ENCODE measurements at regions not wholly inside any gene's neighbourhood (a gene's known extent, or its start where the extent isn't known, plus 50 kb on each side); places are given as distances from the start of the nearest gene placed in this dataset.
"Not testable (repeated sequence)": the region's sequence is repeated elsewhere in the genome, so short reads cannot be mapped to it uniquely, and the experiment has no call there.

GRCh38 chr6:15001326-15001910 lies 244.5 kb upstream of the JARID2 start:
- no peak for DNase-seq

- no peak for DNase-seq
Observed at GRCh38 chr6:15008269-15008668, 237.6 kb upstream of the JARID2 start.

- no peak for DNase-seq
Observed at GRCh38 chr6:15014958-15015357, 230.9 kb upstream of the JARID2 start.

GRCh38 chr6:15016813-15017212 lies 229.1 kb upstream of the JARID2 start:
- no peak for DNase-seq

GRCh38 chr6:15017261-15017660 lies 228.6 kb upstream of the JARID2 start:
- peak in 1 of 6 experiments; percentile 1 for DNase-seq

GRCh38 chr6:15017803-15018202 lies 228.1 kb upstream of the JARID2 start:
- DNase-seq, result no peak

GRCh38 chr6:15020119-15020770 lies 225.6 kb upstream of the JARID2 start:
- no peak for DNase-seq

- no peak for DNase-seq
Observed at GRCh38 chr6:15021074-15021473, 224.8 kb upstream of the JARID2 start.

GRCh38 chr6:15023018-15023417 lies 222.9 kb upstream of the JARID2 start:
- not testable (repeated sequence) for DNase-seq

- no peak for DNase-seq
Observed at GRCh38 chr6:15023448-15023847, 222.4 kb upstream of the JARID2 start.

- no peak for DNase-seq
Observed at GRCh38 chr6:15025446-15025845, 220.4 kb upstream of the JARID2 start.

- DNase-seq, result no peak
Observed at GRCh38 chr6:15026832-15027231, 219.0 kb upstream of the JARID2 start.

- DNase-seq, result no peak
Observed at GRCh38 chr6:15027472-15027871, 218.4 kb upstream of the JARID2 start.

GRCh38 chr6:15032015-15032414 lies 213.9 kb upstream of the JARID2 start:
- no peak for DNase-seq

GRCh38 chr6:15033850-15034203 lies 212.0 kb upstream of the JARID2 start:
- DNase-seq, result no peak

- no peak for DNase-seq
Observed at GRCh38 chr6:15036690-15037245, 209.1 kb upstream of the JARID2 start.

GRCh38 chr6:15037253-15037652 lies 208.6 kb upstream of the JARID2 start:
- no peak for DNase-seq

- no peak for DNase-seq
Observed at GRCh38 chr6:15038013-15038791, 207.7 kb upstream of the JARID2 start.

- DNase-seq, result no peak
Observed at GRCh38 chr6:15039136-15039535, 206.7 kb upstream of the JARID2 start.

GRCh38 chr6:15042938-15043337 lies 202.9 kb upstream of the JARID2 start:
- no peak for DNase-seq

- DNase-seq, result no peak
Observed at GRCh38 chr6:15044146-15044882, 201.6 kb upstream of the JARID2 start.

GRCh38 chr6:15044948-15045347 lies 200.9 kb upstream of the JARID2 start:
- no peak for DNase-seq

- DNase-seq, result no peak
Observed at GRCh38 chr6:15046751-15047150, 199.1 kb upstream of the JARID2 start.

Measured in stimulated activated naive CD4-positive, alpha-beta T cell (primary cell).